Trophoblast cell (in vitro differentiated cells and primary cell): ENCODE measurements at regions not wholly inside any gene's neighbourhood (a gene's known extent, or its start where the extent isn't known, plus 50 kb on each side); places are given as distances from the start of the nearest gene placed in this dataset.
A peak's percentile ranks its signal among the peaks of the same experiment; 100 is the strongest.

ENCODE experiments used
- DNase-seq, 2 donors: peaks; one replicate each; pipeline ENCODE4 v3.0.0-alpha.2; 2016
- H2AFZ ChIP-seq: 2 replicates; pipeline ENCODE4 v1.6.1; 2013; ENCODE audit warnings: low read length, moderate library complexity, mild to moderate bottlenecking; ENCODE audit not compliant: insufficient read depth, poor library complexity
- H2AK5ac ChIP-seq: 2 replicates; pipeline ENCODE4 v1.6.1; 2013; ENCODE audit warnings: mild to moderate bottlenecking, low read length
- H2BK120ac ChIP-seq: 2 replicates; pipeline ENCODE4 v1.6.1; 2013; ENCODE audit warnings: low read length, mild to moderate bottlenecking, moderate library complexity; ENCODE audit not compliant: insufficient read depth, poor library complexity
- H2BK12ac ChIP-seq: 2 replicates; pipeline ENCODE4 v1.6.1; 2013; ENCODE audit warnings: mild to moderate bottlenecking, low read length, moderate library complexity
- H2BK5ac ChIP-seq: 2 replicates; pipeline ENCODE4 v1.6.1; 2013; ENCODE audit warnings: low read length, low read depth, moderate library complexity, mild to moderate bottlenecking; ENCODE audit not compliant: poor library complexity
- H3K14ac ChIP-seq: 2 replicates; pipeline ENCODE4 v1.6.1; 2013; ENCODE audit warnings: mild to moderate bottlenecking, low read length
- H3K18ac ChIP-seq: 2 replicates; pipeline ENCODE4 v1.6.1; 2013; ENCODE audit warnings: mild to moderate bottlenecking, low read length
- H3K23ac ChIP-seq: 2 replicates; pipeline ENCODE4 v1.6.1; 2013; ENCODE audit warnings: low read length
- H3K27ac ChIP-seq: 2 replicates; pipeline ENCODE4 v1.5.1; 2013; ENCODE audit warnings: low read depth, mild to moderate bottlenecking, inconsistent platforms, low read length, moderate library complexity
- H3K27me3 ChIP-seq: 2 replicates; pipeline ENCODE4 v1.6.1; 2013; ENCODE audit warnings: inconsistent platforms, mild to moderate bottlenecking, low read length, moderate library complexity; ENCODE audit not compliant: insufficient read depth
- H3K36me3 ChIP-seq, 2 experiments: 1 replicate in 1 of 2; 2 replicates in 1 of 2; pipeline ENCODE4 v1.6.1; 2013; ENCODE audit warnings: low read length in 2 of 2, mild to moderate bottlenecking in 2 of 2, moderate library complexity in 1 of 2; ENCODE audit not compliant: insufficient read depth in 2 of 2, control insufficient read depth in 1 of 2
- H3K4ac ChIP-seq: 2 replicates; pipeline ENCODE4 v1.6.1; 2013; ENCODE audit warnings: low read depth, mild to moderate bottlenecking, low read length, moderate library complexity
- H3K4me1 ChIP-seq, 2 experiments: 1 replicate in 1 of 2; 2 replicates in 1 of 2; pipeline ENCODE4 v1.6.1; 2013; ENCODE audit warnings: low read length in 2 of 2, mild to moderate bottlenecking in 2 of 2, moderate library complexity in 1 of 2; ENCODE audit not compliant: insufficient read depth in 2 of 2, control insufficient read depth in 1 of 2
- H3K4me2 ChIP-seq: 2 replicates; pipeline ENCODE4 v1.6.1; 2013; ENCODE audit warnings: inconsistent platforms, mild to moderate bottlenecking, low read length, moderate library complexity
- H3K4me3 ChIP-seq: 2 replicates; pipeline ENCODE4 v1.5.1; 2013; ENCODE audit warnings: mild to moderate bottlenecking, low read depth, low read length, inconsistent platforms
- H3K79me1 ChIP-seq: one replicate; pipeline ENCODE4 v1.6.1; 2013; ENCODE audit warnings: low read length
- H3K79me2 ChIP-seq: 2 replicates; pipeline ENCODE4 v1.6.1; 2013; ENCODE audit warnings: low read length, mild to moderate bottlenecking; ENCODE audit not compliant: control insufficient read depth, insufficient read depth, poor library complexity
- H3K9ac ChIP-seq: 2 replicates; pipeline ENCODE4 v1.6.1; 2013; ENCODE audit warnings: mild to moderate bottlenecking, low read length
- H3K9me3 ChIP-seq: 2 replicates; pipeline ENCODE4 v1.6.1; 2013; ENCODE audit warnings: low read depth, mild to moderate bottlenecking, control low read depth, inconsistent platforms, low read length; ENCODE audit not compliant: insufficient read depth
- H4K12ac ChIP-seq: 2 replicates; pipeline ENCODE4 v1.6.1; 2013; ENCODE audit warnings: low read depth, mild to moderate bottlenecking, low read length, moderate library complexity
- H4K8ac ChIP-seq: 2 replicates; pipeline ENCODE4 v1.6.1; 2013; ENCODE audit warnings: low read depth, mild to moderate bottlenecking, low read length, moderate library complexity
- H4K91ac ChIP-seq: one replicate; pipeline ENCODE4 v1.6.1; 2013; ENCODE audit warnings: low read depth, mild to moderate bottlenecking, low read length, moderate library complexity
- WGBS: extraction: QIAGEN DNeasy Blood & Tissue Kit; methylation state at CpG from one replicate; pipeline ENCODE4 v1.1.7; 2013; ENCODE audit warnings: missing lambda C conversion rate; ENCODE audit not compliant: insufficient read length, insufficient coverage; ENCODE audit errors: extremely low coverage; 5-methylcytosine and 5-hydroxymethylcytosine counted together

DNA sequence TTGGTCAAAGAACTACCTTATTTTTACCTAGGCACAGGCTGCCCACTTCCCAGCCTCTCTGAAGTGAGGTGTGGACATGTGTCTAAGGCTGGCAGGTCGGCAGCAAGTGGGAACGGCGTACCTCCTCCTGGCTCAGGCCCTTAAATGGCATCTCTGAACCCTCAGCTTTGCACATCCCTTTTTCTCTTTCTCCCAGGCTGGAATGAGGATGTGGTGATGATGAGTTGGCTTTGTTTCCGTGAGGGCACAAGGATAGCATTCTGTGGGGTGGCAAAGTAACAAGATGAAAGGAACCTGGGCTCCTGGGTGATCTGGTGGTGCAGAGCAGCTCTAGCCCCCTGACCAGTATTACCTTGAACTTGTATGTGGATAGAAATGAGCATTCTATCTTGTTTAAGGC, 196.8 kb downstream of the REEP3 start:
- Histone ChIP-seq H3K23ac (no peak overlapping the region), H3K79me1 (no peaks in the 10 kb centered on the region), H3K4me2 (no peak overlapping the region), H4K91ac (no peak overlapping the region), H2AFZ (no peak overlapping the region), H3K27ac (no peak overlapping the region), H3K9ac (no peak overlapping the region), H2BK120ac (no peak overlapping the region), H3K4me3 (no peak overlapping the region), H4K12ac (no peak overlapping the region), H4K8ac (no peak overlapping the region), H3K36me3 (no peaks in the 10 kb centered on the region), H3K18ac (no peak overlapping the region), H3K14ac (no peak overlapping the region), H3K27me3 (no peaks in the 10 kb centered on the region), H3K9me3 (no peaks in the 10 kb centered on the region), H2BK12ac (no peak overlapping the region), H3K4me1 (no peaks in the 10 kb centered on the region), H3K4ac (no peak overlapping the region), H2AK5ac (no peak overlapping the region), H2BK5ac (no peak overlapping the region), H3K79me2 (no peaks in the 10 kb centered on the region)
- no CpG with 5 or more reads among the region's 4 CpGs for WGBS
- no peak for DNase-seq

DNA sequence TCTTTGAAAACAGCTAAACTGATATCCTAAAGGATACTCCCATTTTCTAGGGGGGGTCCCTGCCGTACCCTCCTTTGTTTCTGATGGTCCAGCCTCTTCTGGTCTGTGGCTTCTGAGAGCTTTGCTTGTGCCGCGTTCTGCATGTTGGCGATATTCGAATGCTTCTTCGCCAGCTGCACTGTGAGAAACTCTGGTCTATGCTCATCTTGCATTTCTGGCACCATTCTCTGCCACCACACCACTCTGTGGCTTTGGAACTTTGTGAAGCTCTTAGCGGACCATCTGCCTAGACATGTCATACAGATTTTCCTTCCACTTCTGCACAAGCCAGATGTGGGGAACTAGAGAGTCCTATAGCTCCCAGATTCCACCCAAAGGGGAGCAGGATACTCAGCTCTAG, 197.2 kb downstream of the REEP3 start:
- no peak overlapping the region for H2AFZ ChIP-seq
- H3K79me2 ChIP-seq, result no peaks in the 10 kb centered on the region
- H3K14ac ChIP-seq, result no peak overlapping the region
- DNase-seq, result no peak
- H3K9me3 ChIP-seq, result no peaks in the 10 kb centered on the region
- WGBS, result no CpG with 5 or more reads among the region's 7 CpGs
- H3K4ac ChIP-seq, result no peak overlapping the region
- no peaks in the 10 kb centered on the region for H3K36me3 ChIP-seq
- no peak overlapping the region for H3K18ac ChIP-seq
- no peaks in the 10 kb centered on the region for H3K79me1 ChIP-seq
- H2BK12ac ChIP-seq, result no peak overlapping the region
- H3K4me2 ChIP-seq, result no peak overlapping the region
- H4K12ac ChIP-seq, result no peak overlapping the region
- no peaks in the 10 kb centered on the region for H3K27me3 ChIP-seq
- no peak overlapping the region for H3K27ac ChIP-seq
- H2BK5ac ChIP-seq, result no peak overlapping the region
- no peak overlapping the region for H3K9ac ChIP-seq
- H3K23ac ChIP-seq, result no peak overlapping the region
- no peak overlapping the region for H4K91ac ChIP-seq
- no peak overlapping the region for H3K4me3 ChIP-seq
- no peak overlapping the region for H2AK5ac ChIP-seq
- no peak overlapping the region for H4K8ac ChIP-seq
- H2BK120ac ChIP-seq, result no peak overlapping the region
- H3K4me1 ChIP-seq, result no peaks in the 10 kb centered on the region

DNA sequence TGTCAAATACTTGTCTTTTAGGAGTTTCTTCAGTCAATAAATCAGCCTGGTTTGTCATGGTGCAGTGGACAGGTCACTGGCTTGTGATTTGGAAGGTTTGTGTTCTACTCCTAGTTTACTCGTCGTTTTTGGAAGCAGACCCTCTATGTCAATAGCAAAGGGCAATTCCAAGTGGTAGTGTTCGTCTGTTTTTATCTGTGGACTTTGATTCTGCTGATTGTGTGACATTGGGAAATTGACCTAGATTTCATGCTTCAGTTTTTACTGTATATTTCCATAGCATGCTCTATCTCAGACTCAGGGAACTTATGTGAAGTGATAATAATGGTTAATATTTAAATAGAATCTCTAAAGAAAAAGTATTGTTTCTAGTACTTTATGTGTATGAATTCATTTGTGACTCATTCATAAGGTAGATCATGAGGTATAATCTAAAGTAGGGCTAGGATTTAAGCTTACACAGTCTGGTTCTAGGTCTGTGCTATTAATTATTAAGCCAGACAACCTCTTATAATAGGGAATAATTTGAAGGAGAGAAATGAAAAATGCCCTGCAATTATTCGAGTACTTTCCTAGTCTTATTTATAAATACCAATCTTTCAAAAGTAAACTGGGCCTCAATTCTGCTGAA, 198.1 kb downstream of the REEP3 start:
- no peak overlapping the region for H3K23ac ChIP-seq
- H3K27me3 ChIP-seq, result no peaks in the 10 kb centered on the region
- no peak overlapping the region for H3K4me2 ChIP-seq
- no peak overlapping the region for H3K4ac ChIP-seq
- no peaks in the 10 kb centered on the region for H3K79me2 ChIP-seq
- no peak overlapping the region for H3K4me3 ChIP-seq
- no peak overlapping the region for H3K9ac ChIP-seq
- no peak overlapping the region for H2AFZ ChIP-seq
- H2AK5ac ChIP-seq, result no peak overlapping the region
- no peak overlapping the region for H4K12ac ChIP-seq
- no peak overlapping the region for H3K18ac ChIP-seq
- no peak overlapping the region for H2BK12ac ChIP-seq
- no peaks in the 10 kb centered on the region for H3K9me3 ChIP-seq
- H3K36me3 ChIP-seq, result no peaks in the 10 kb centered on the region
- H3K4me1 ChIP-seq, result no peaks in the 10 kb centered on the region
- H4K8ac ChIP-seq, result no peak overlapping the region
- no peak for DNase-seq
- H3K27ac ChIP-seq, result no peak overlapping the region
- no peak overlapping the region for H4K91ac ChIP-seq
- H2BK120ac ChIP-seq, result no peak overlapping the region
- WGBS, result no CpG with 5 or more reads among the region's 4 CpGs
- no peak overlapping the region for H3K14ac ChIP-seq
- no peaks in the 10 kb centered on the region for H3K79me1 ChIP-seq
- H2BK5ac ChIP-seq, result no peak overlapping the region

DNA sequence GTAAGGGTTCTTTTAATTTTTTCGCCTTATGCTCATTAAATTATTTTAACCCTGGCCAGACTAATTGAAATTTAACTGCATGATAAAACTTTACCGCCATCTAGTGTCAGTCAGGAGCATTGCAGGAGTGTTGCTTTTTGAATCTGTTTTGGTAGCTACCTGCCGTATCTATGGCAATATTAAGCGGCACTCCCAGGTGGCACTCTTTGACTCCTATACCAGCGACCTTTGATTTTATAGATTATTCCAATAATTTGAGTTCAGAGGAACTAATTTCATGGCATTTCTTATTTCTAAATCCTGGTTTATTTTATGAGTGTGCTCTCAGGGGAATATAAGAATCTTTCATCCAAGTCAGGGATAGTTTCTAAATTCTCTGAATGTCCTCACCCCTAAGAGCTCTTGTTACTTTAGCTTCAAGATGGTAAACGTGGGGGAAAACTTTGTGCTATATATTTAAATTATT, 198.9 kb downstream of the REEP3 start:
- H3K79me1 ChIP-seq, result no peaks in the 10 kb centered on the region
- H3K9ac ChIP-seq, result no peak overlapping the region
- H4K8ac ChIP-seq, result no peak overlapping the region
- no peak overlapping the region for H3K23ac ChIP-seq
- no peaks in the 10 kb centered on the region for H3K4me1 ChIP-seq
- H3K18ac ChIP-seq, result no peak overlapping the region
- no peak overlapping the region for H3K14ac ChIP-seq
- peak; percentile 27 to 88 for DNase-seq
- no peaks in the 10 kb centered on the region for H3K27me3 ChIP-seq
- no CpG with 5 or more reads among the region's 6 CpGs for WGBS
- H2AFZ ChIP-seq, result no peak overlapping the region
- H4K12ac ChIP-seq, result no peak overlapping the region
- no peak overlapping the region for H2BK12ac ChIP-seq
- no peak overlapping the region for H3K4ac ChIP-seq
- H4K91ac ChIP-seq, result no peak overlapping the region
- H3K79me2 ChIP-seq, result no peaks in the 10 kb centered on the region
- no peak overlapping the region for H2BK120ac ChIP-seq
- no peak overlapping the region for H3K4me3 ChIP-seq
- H2AK5ac ChIP-seq, result no peak overlapping the region
- H3K4me2 ChIP-seq, result no peak overlapping the region
- H3K9me3 ChIP-seq, result no peaks in the 10 kb centered on the region
- no peak overlapping the region for H2BK5ac ChIP-seq
- H3K36me3 ChIP-seq, result no peaks in the 10 kb centered on the region
- no peak overlapping the region for H3K27ac ChIP-seq
